Retinal pigment epithelial cell (primary cell): ENCODE measurements at regions not wholly inside any gene's neighbourhood (a gene's known extent, or its start where the extent isn't known, plus 50 kb on each side); places are given as distances from the start of the nearest gene placed in this dataset.

Experiments
- DNase-seq: peaks from one replicate; pipeline ENCODE4 v3.0.0-alpha.2; 2010; ENCODE audit warnings: low read depth
- H3K4me3 ChIP-seq: 2 replicates; pipeline ENCODE4 v1.5.1; 2011; ENCODE audit warnings: mild to moderate bottlenecking, low read length, control low read depth, moderate library complexity
- TF ChIP-seq, protein P1 (sequence below): conservative IDR thresholded peaks from 2 replicates; pipeline ENCODE4 v1.5.1; 2011; ENCODE audit warnings: low read depth, low read length, control low read depth, inconsistent platforms

GRCh38 chr5:23024470-23024869 is 171.3 kb upstream of the CDH12 start:
- TF ChIP-seq, protein P1, sequence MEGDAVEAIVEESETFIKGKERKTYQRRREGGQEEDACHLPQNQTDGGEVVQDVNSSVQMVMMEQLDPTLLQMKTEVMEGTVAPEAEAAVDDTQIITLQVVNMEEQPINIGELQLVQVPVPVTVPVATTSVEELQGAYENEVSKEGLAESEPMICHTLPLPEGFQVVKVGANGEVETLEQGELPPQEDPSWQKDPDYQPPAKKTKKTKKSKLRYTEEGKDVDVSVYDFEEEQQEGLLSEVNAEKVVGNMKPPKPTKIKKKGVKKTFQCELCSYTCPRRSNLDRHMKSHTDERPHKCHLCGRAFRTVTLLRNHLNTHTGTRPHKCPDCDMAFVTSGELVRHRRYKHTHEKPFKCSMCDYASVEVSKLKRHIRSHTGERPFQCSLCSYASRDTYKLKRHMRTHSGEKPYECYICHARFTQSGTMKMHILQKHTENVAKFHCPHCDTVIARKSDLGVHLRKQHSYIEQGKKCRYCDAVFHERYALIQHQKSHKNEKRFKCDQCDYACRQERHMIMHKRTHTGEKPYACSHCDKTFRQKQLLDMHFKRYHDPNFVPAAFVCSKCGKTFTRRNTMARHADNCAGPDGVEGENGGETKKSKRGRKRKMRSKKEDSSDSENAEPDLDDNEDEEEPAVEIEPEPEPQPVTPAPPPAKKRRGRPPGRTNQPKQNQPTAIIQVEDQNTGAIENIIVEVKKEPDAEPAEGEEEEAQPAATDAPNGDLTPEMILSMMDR, result no peak
- no peak for DNase-seq
- H3K4me3 ChIP-seq, result no peak overlapping the region

- H3K4me3 ChIP-seq, result no peak overlapping the region
- TF ChIP-seq, protein P1, result no peak
- DNase-seq, result no peak
Observed at GRCh38 chr5:23014825-23015224, 161.7 kb upstream of the CDH12 start.

GRCh38 chr5:23014266-23014665 is 161.1 kb upstream of the CDH12 start:
- no peak overlapping the region for H3K4me3 ChIP-seq
- DNase-seq, result no peak
- TF ChIP-seq, protein P1, result no peak

GRCh38 chr5:23013395-23013998 is 160.4 kb upstream of the CDH12 start:
- TF ChIP-seq, protein P1, result no peak
- no peak overlapping the region for H3K4me3 ChIP-seq
- no peak for DNase-seq

GRCh38 chr5:23012842-23013241 is 159.7 kb upstream of the CDH12 start:
- no peak for DNase-seq
- TF ChIP-seq, protein P1, result no peak
- no peak overlapping the region for H3K4me3 ChIP-seq

- TF ChIP-seq, protein P1, result no peak
- DNase-seq, result no peak
- H3K4me3 ChIP-seq, result no peak overlapping the region
Observed at GRCh38 chr5:23007762-23008161, 154.6 kb upstream of the CDH12 start.

DNA sequence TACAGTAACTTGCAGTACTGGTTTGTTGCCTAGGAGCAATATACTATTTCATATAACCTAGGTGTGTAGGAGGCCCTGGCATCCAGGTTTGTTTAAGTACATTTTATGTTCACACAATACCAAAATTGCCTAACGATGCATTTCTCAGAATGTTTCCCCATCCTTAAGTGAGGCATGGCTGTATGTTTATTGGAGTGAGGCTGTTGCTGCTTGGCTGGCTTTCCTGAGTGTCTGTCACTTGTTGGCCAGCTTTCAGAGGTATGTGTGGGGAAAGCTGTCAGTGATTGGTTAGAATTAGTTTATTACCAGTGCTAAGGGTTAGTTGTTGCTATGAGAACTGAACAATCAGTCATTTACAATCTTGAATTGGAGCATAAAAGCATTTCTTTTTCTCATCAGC is 154.1 kb upstream of the CDH12 start:
- DNase-seq, result no peak
- H3K4me3 ChIP-seq, result no peak overlapping the region
- TF ChIP-seq, protein P1, result no peak
